IPS DF 4.7 (cell line): ENCODE measurements at regions not wholly inside any gene's neighbourhood (a gene's known extent, or its start where the extent isn't known, plus 50 kb on each side); places are given as distances from the start of the nearest gene placed in this dataset.
"Not testable (repeated sequence)": the region's sequence is repeated elsewhere in the genome, so short reads cannot be mapped to it uniquely, and the experiment has no call there.

ENCODE experiments used
- DNase-seq: peaks from one replicate; pipeline ENCODE4 v3.0.0-alpha.2; 2013; ENCODE audit warnings: low spot score; ENCODE audit errors: extremely low read depth

- no peak for DNase-seq
Measured at GRCh38 chr14:40394634-40395340, 962.6 kb upstream of the FBXO33 start.

- no peak for DNase-seq
Measured at GRCh38 chr14:40393143-40393542, 960.9 kb upstream of the FBXO33 start.

- DNase-seq = no peak
Measured at GRCh38 chr14:40386433-40386832, 954.2 kb upstream of the FBXO33 start.

- DNase-seq = no peak
Measured at GRCh38 chr14:40374221-40374620, 942.0 kb upstream of the FBXO33 start.

GRCh38 chr14:40371011-40371410, 938.8 kb upstream of the FBXO33 start:
- DNase-seq = no peak

GRCh38 chr14:40368314-40368713, 936.1 kb upstream of the FBXO33 start:
- no peak for DNase-seq

GRCh38 chr14:40367717-40368116, 935.5 kb upstream of the FBXO33 start:
- DNase-seq = no peak

GRCh38 chr14:40365305-40365704, 933.1 kb upstream of the FBXO33 start:
- DNase-seq = no peak

GRCh38 chr14:40362856-40363255, 930.6 kb upstream of the FBXO33 start:
- DNase-seq = no peak

GRCh38 chr14:40354754-40355153, 922.5 kb upstream of the FBXO33 start:
- no peak for DNase-seq

GRCh38 chr14:40348104-40348503, 915.9 kb upstream of the FBXO33 start:
- DNase-seq = not testable (repeated sequence)

- DNase-seq = no peak
Measured at GRCh38 chr14:40347675-40348074, 915.4 kb upstream of the FBXO33 start.

GRCh38 chr14:40346275-40346674, 914.0 kb upstream of the FBXO33 start:
- no peak for DNase-seq

GRCh38 chr14:40345334-40345733, 913.1 kb upstream of the FBXO33 start:
- no peak for DNase-seq

- no peak for DNase-seq
Measured at GRCh38 chr14:40340708-40341107, 908.5 kb upstream of the FBXO33 start.

- no peak for DNase-seq
Measured at GRCh38 chr14:40336846-40337245, 904.6 kb upstream of the FBXO33 start.

GRCh38 chr14:40326519-40326918, 894.3 kb upstream of the FBXO33 start:
- DNase-seq = not testable (repeated sequence)

GRCh38 chr14:40318211-40318719, 886.0 kb upstream of the FBXO33 start:
- peak; percentile 25 for DNase-seq

- DNase-seq = no peak
Measured at GRCh38 chr14:40317690-40318089, 885.5 kb upstream of the FBXO33 start.

GRCh38 chr14:40312296-40312695, 880.1 kb upstream of the FBXO33 start:
- no peak for DNase-seq

- no peak for DNase-seq
Measured at GRCh38 chr14:40309124-40309523, 876.9 kb upstream of the FBXO33 start.

GRCh38 chr14:40308240-40308639, 876.0 kb upstream of the FBXO33 start:
- no peak for DNase-seq

GRCh38 chr14:40296821-40297220, 864.6 kb upstream of the FBXO33 start:
- no peak for DNase-seq
